HCT116 (cell line): ENCODE measurements at regions not wholly inside any gene's neighbourhood (a gene's known extent, or its start where the extent isn't known, plus 50 kb on each side); places are given as distances from the start of the nearest gene placed in this dataset.

Source experiments
- ATAC-seq: fragments of 200-7000 bp; cut with Tn5 transposase; 2 replicates; pipeline ENCODE4 v1.9.1; 2020; ENCODE audit warnings: mild to moderate bottlenecking, moderate library complexity
- BruUV-seq: library from RNA; stranded (reverse); fragments of 400-500 nt; replicated peaks from 2 replicates; lab custom pipeline; 2021; lab: Mats Ljungman, UMichigan
- CTCF ChIA-PET: fragments of 300-600 bp; sonication (Branson Sonifier 250); formaldehyde crosslinking; loops from one replicate; lab custom pipeline; 2021; ENCODE audit warnings: antibody characterized with exemption; lab: Charles Lee
- POLR2A ChIA-PET: fragments of 300-600, 350-600 bp; sonication (Branson Sonifier 250); formaldehyde crosslinking; loops from one replicate; lab custom pipeline; 2021; ENCODE audit warnings: antibody characterized with exemption; lab: Charles Lee
- RAD21 ChIA-PET, 2 experiments: fragments of 300-600 bp; sonication (Branson Sonifier 250); formaldehyde crosslinking; loops; one replicate each; lab custom pipeline; 2023; ENCODE audit warnings: low total read pairs in 2 of 2; ENCODE audit not compliant: uncharacterized antibody in 2 of 2, unreplicated experiment in 2 of 2, low non-redundant PET in 1 of 2; lab: Charles Lee
- DNase-seq: peaks from one replicate; pipeline ENCODE4 v3.0.0-alpha.2; 2010; ENCODE audit warnings: low read depth, low spot score
- H2AFZ ChIP-seq: fragments of 200-600 bp; shearing (Covaris generic), sonication (generic); 2 replicates; pipeline ENCODE4 v1.6.1; 2017; ENCODE audit warnings: low read depth, mixed run types, mixed read lengths, antibody characterized with exemption, low read length; ENCODE audit not compliant: poor library complexity, severe bottlenecking
- H3K27ac ChIP-seq: 2 replicates; pipeline ENCODE4 v1.5.1; 2012; ENCODE audit warnings: low read depth, low read length
- H3K27me3 ChIP-seq: fragments of 200-600 bp; sonication (generic); 2 replicates; pipeline ENCODE4 v1.6.1; 2016; ENCODE audit warnings: mixed run types, low read length, mixed read lengths; ENCODE audit not compliant: insufficient read depth
- H3K36me3 ChIP-seq, 2 experiments: fragments of 200-500 bp in 1 of 2; fragments of 200-600 bp in 1 of 2; sonication (Bioruptor generic) in 1 of 2; sonication (generic) in 1 of 2; 2 replicates each; pipeline versions ENCODE4 v1.5.1 to v1.6.1; 2014 to 2016; ENCODE audit warnings: low read length in 2 of 2, inconsistent platforms in 1 of 2, mixed read lengths in 1 of 2, mixed run types in 1 of 2; ENCODE audit not compliant: insufficient read depth in 2 of 2, control insufficient read depth in 1 of 2
- H3K4me1 ChIP-seq, 2 experiments: fragments of 200-600 bp in 1 of 2; sonication (generic) in 1 of 2; 2 replicates each; pipeline versions ENCODE4 v1.5.1 to v1.6.1; 2012 to 2017; ENCODE audit warnings: low read length in 2 of 2, inconsistent platforms in 1 of 2, mild to moderate bottlenecking in 1 of 2, mixed read lengths in 1 of 2, mixed run types in 1 of 2, moderate library complexity in 1 of 2; ENCODE audit not compliant: insufficient read depth in 2 of 2, control insufficient read depth in 1 of 2
- H3K4me2 ChIP-seq: fragments of 200-600 bp; sonication (generic); 2 replicates; pipeline ENCODE4 v1.6.1; 2017; ENCODE audit warnings: mixed run types, low read length, mixed read lengths
- H3K4me3 ChIP-seq, 2 experiments: fragments of 200-600 bp in 1 of 2; sonication (generic) in 1 of 2; replicated peaks in 1 of 2; 2 replicates each; pipeline ENCODE4 v1.5.1; 2011 to 2016; ENCODE audit warnings: low read length in 2 of 2, control low read depth in 1 of 2, low read depth in 1 of 2, mild to moderate bottlenecking in 1 of 2, mixed read lengths in 1 of 2, mixed run types in 1 of 2
- H3K79me2 ChIP-seq: fragments of 200-600 bp; sonication (generic); 2 replicates; pipeline ENCODE4 v1.6.1; 2017; ENCODE audit warnings: mild to moderate bottlenecking, mixed run types, low read length, moderate library complexity, mixed read lengths; ENCODE audit not compliant: insufficient read depth
- H3K9ac ChIP-seq: fragments of 200-600 bp; sonication (generic); 2 replicates; pipeline ENCODE4 v1.6.1; 2016; ENCODE audit warnings: low read length, mixed read lengths
- H3K9me2 ChIP-seq: fragments of 200-600 bp; sonication (generic), shearing (Covaris generic); 2 replicates; pipeline ENCODE4 v1.6.1; 2017; ENCODE audit warnings: mixed run types, mild to moderate bottlenecking, moderate library complexity; ENCODE audit not compliant: insufficient read depth
- H3K9me3 ChIP-seq, 2 experiments: fragments of 200-500 bp in 1 of 2; fragments of 200-600 bp in 1 of 2; sonication (Bioruptor generic) in 1 of 2; sonication (generic) in 1 of 2; 2 replicates each; pipeline ENCODE4 v1.6.1; 2014 to 2017; ENCODE audit warnings: low read length in 2 of 2, mixed read lengths in 2 of 2, inconsistent platforms in 1 of 2, low read depth in 1 of 2, mild to moderate bottlenecking in 1 of 2, mixed run types in 1 of 2, moderate library complexity in 1 of 2; ENCODE audit not compliant: control insufficient read depth in 1 of 2, insufficient read depth in 1 of 2
- H4K20me1 ChIP-seq: fragments of 200-600 bp; sonication (generic), shearing (Covaris generic); 2 replicates; pipeline ENCODE4 v1.6.1; 2017; ENCODE audit warnings: mixed run types, mild to moderate bottlenecking, moderate library complexity; ENCODE audit not compliant: insufficient read depth
- EZH2 ChIP-seq: fragments of 200-600 bp; sonication (generic); IDR thresholded peaks from 2 replicates; pipeline ENCODE4 v1.6.1; 2017; ENCODE audit warnings: antibody characterized with exemption, mixed run types
- FOSL1 ChIP-seq: IDR thresholded peaks from 2 replicates; pipeline ENCODE4 v1.6.1; 2012; ENCODE audit warnings: low read depth
- REST ChIP-seq: IDR thresholded peaks from 2 replicates; pipeline ENCODE4 v1.6.1; 2012; ENCODE audit warnings: low read depth
- TCF7L2 ChIP-seq: IDR thresholded peaks from 2 replicates; pipeline ENCODE4 v1.7.0; 2011; ENCODE audit warnings: borderline replicate concordance, inconsistent platforms; ENCODE audit not compliant: insufficient read depth, insufficient read length; ENCODE audit errors: extremely low read depth
- ZFX ChIP-seq: fragments of 450-650 bp; IDR thresholded peaks from 2 replicates; pipeline ENCODE4 v1.6.1; 2017
- intact Hi-C: fragments of 100-400 bp; cut with micrococcal nuclease; formaldehyde crosslinking; loops from 2 replicates; pipeline ENCODE4 v1.10.0; 2022
- TF ChIP-seq, protein P1 (sequence below): IDR thresholded peaks from 2 replicates; pipeline ENCODE4 v1.6.1; 2012

DNA sequence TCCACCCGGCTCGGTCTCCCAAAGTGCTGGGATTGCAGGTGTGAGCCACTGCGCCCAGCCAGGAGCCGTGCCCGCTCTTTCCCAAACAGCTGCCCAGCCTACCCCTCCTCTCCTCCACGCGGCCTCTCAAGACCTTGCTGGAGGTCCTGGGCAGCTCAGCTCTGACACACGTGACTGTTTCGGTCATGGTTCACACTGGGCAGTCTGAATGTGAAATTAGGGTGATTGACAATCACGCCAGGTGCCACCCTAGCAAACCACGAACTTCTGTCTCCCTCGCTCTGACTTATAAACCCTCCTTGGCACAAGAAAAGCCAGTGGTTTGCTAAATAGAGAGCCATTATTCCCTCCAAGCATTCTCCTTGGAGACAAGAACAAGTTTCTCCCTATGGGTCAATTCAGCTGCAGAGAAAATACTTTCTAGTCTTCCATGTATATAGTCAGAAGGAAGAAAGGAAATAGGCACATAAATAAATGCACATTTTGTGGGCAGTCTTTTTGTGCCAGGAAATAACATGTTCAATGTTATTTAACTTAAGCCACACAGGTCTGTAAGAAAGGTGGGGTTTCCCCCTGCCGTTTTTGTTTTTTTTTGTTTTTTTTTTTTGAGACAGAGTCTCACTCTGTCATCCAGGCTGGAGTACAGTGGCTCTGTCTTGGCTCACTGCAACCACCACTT lies 121.9 kb upstream of the MEF2A start:
- Histone ChIP-seq H3K4me2 (no peak overlapping the region), H3K4me3 (no peak overlapping the region), H3K4me1 (peaks cover 13 to 17% of the 10 kb centered on the region in 2 experiments), H3K27me3 (no peaks in the 10 kb centered on the region), H2AFZ (no peak overlapping the region), H3K27ac (no peak overlapping the region), H3K9me2 (no peaks in the 10 kb centered on the region), H3K9me3 (no peaks in the 10 kb centered on the region), H3K79me2 (no peaks in the 10 kb centered on the region), H3K9ac (no peak overlapping the region), H3K36me3 (no peaks in the 10 kb centered on the region), H4K20me1 (no peaks in the 10 kb centered on the region)
- ChIA-PET CTCF (no interaction called here), POLR2A (no interaction called here), RAD21 (no interaction called here)
- BruUV-seq, result no TSS peak
- no peak for ATAC-seq
- no peak for DNase-seq
- intact Hi-C loops, result no loop called here
- TF ChIP-seq ZFX, result no peak
- TF ChIP-seq REST, result no peak
- TF ChIP-seq FOSL1, result no peak
- TF ChIP-seq TCF7L2, result no peak
- TF ChIP-seq, protein P1, sequence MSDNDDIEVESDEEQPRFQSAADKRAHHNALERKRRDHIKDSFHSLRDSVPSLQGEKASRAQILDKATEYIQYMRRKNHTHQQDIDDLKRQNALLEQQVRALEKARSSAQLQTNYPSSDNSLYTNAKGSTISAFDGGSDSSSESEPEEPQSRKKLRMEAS, result no peak
- no peak for TF ChIP-seq EZH2
